NCI-H2107 treated with DMSO at 0.1 percent for 48 hours (cell line): ENCODE measurements at regions not wholly inside any gene's neighbourhood (a gene's known extent, or its start where the extent isn't known, plus 50 kb on each side); places are given as distances from the start of the nearest gene placed in this dataset.
"Not testable (repeated sequence)": the region's sequence is repeated elsewhere in the genome, so short reads cannot be mapped to it uniquely, and the experiment has no call there.

Experiments used
- DNase-seq: peaks from one replicate; lab custom pipeline; 2025; ENCODE audit not compliant: unreplicated experiment; lab: John Stamatoyannopoulos, UW

- DNase-seq = no peak
Measured at GRCh38 chr2:40690036-40690435, 238.1 kb upstream of the SLC8A1 start.

GRCh38 chr2:40690525-40690924, 238.6 kb upstream of the SLC8A1 start:
- DNase-seq = no peak

- DNase-seq = no peak
Measured at GRCh38 chr2:40700231-40700954, 248.5 kb upstream of the SLC8A1 start.

GRCh38 chr2:40712197-40712894, 260.5 kb upstream of the SLC8A1 start:
- DNase-seq = not testable (repeated sequence)

- DNase-seq = no peak
Measured at GRCh38 chr2:40716879-40717278, 265.0 kb upstream of the SLC8A1 start.

GRCh38 chr2:40719414-40719813, 267.5 kb upstream of the SLC8A1 start:
- DNase-seq = no peak

GRCh38 chr2:40721595-40721994, 269.7 kb upstream of the SLC8A1 start:
- DNase-seq = no peak

GRCh38 chr2:40723194-40723593, 271.3 kb upstream of the SLC8A1 start:
- no peak for DNase-seq

GRCh38 chr2:40725040-40725439, 273.1 kb upstream of the SLC8A1 start:
- no peak for DNase-seq

GRCh38 chr2:40725950-40726349, 274.1 kb upstream of the SLC8A1 start:
- DNase-seq = no peak

GRCh38 chr2:40734797-40735196, 282.9 kb upstream of the SLC8A1 start:
- DNase-seq = no peak

- DNase-seq = no peak
Measured at GRCh38 chr2:40737180-40737579, 285.3 kb upstream of the SLC8A1 start.

- no peak for DNase-seq
Measured at GRCh38 chr2:40740419-40740818, 288.5 kb upstream of the SLC8A1 start.

- DNase-seq = no peak
Measured at GRCh38 chr2:40741532-40741931, 289.6 kb upstream of the SLC8A1 start.

GRCh38 chr2:40746191-40746590, 294.3 kb upstream of the SLC8A1 start:
- DNase-seq = peak; percentile 1

- no peak for DNase-seq
Measured at GRCh38 chr2:40751981-40752380, 300.1 kb upstream of the SLC8A1 start.

- DNase-seq = no peak
Measured at GRCh38 chr2:40752796-40753195, 300.9 kb upstream of the SLC8A1 start.

- DNase-seq = no peak
Measured at GRCh38 chr2:40754912-40755311, 303.0 kb upstream of the SLC8A1 start.

- no peak for DNase-seq
Measured at GRCh38 chr2:40758401-40759155, 306.7 kb upstream of the SLC8A1 start.

GRCh38 chr2:40760071-40760666, 308.3 kb upstream of the SLC8A1 start:
- DNase-seq = peak; percentile 38

- DNase-seq = no peak
Measured at GRCh38 chr2:40773291-40773690, 321.4 kb upstream of the SLC8A1 start.

GRCh38 chr2:40783704-40784103, 331.8 kb upstream of the SLC8A1 start:
- no peak for DNase-seq
